Peyer's patch (tissue), 4 donors: ENCODE measurements at regions not wholly inside any gene's neighbourhood (a gene's known extent, or its start where the extent isn't known, plus 50 kb on each side); places are given as distances from the start of the nearest gene placed in this dataset.

Experiments used
- DNase-seq, 3 donors: peaks; one replicate each; pipeline ENCODE4 v3.0.0-alpha.2; 2017 to 2019
- H3K27ac ChIP-seq, 4 donors: fragments of 200-600 bp; sonication (generic); one replicate each; pipeline ENCODE4 v1.5.1; 2016 to 2019
- H3K27me3 ChIP-seq, 2 donors: fragments of 200-600 bp; sonication (generic); one replicate each; pipeline ENCODE4 v1.5.1; 2019
- H3K36me3 ChIP-seq, 3 donors: fragments of 200-600 bp; sonication (generic); one replicate each; pipeline ENCODE4 v1.5.1; 2016 to 2019
- H3K4me1 ChIP-seq, 4 donors: fragments of 200-600 bp; sonication (generic); one replicate each; pipeline ENCODE4 v1.5.1; 2016 to 2019
- H3K4me3 ChIP-seq, 4 donors: fragments of 200-600 bp; sonication (generic); 1 replicate in 3 of 4; 2 replicates in 1 of 4; pipeline ENCODE4 v1.5.1; 2016 to 2019; ENCODE audit warnings: mild to moderate bottlenecking in 1 of 4
- H3K9me3 ChIP-seq, 4 donors: fragments of 200-600 bp; sonication (generic); one replicate each; pipeline ENCODE4 v1.5.1; 2016 to 2019; ENCODE audit warnings: mild to moderate bottlenecking in 1 of 4
- POLR2A ChIP-seq, 2 donors: fragments of 450-650 bp; IDR thresholded peaks; one replicate each; pipeline ENCODE4 v1.5.1; 2017; ENCODE audit warnings: antibody characterized with exemption in 2 of 2, mild to moderate bottlenecking in 2 of 2, moderate library complexity in 2 of 2
- TF ChIP-seq, protein P1 (sequence below), 6 experiments: fragments of 450-650 bp in 4 of 6; fragments of 200-600 bp in 2 of 6; sonication (generic) in 1 of 6; IDR thresholded peaks; one replicate each; pipeline ENCODE4 v1.5.1; 2017 to 2019; ENCODE audit warnings: antibody characterized with exemption in 6 of 6, mild to moderate bottlenecking in 3 of 6, moderate library complexity in 1 of 6

DNA sequence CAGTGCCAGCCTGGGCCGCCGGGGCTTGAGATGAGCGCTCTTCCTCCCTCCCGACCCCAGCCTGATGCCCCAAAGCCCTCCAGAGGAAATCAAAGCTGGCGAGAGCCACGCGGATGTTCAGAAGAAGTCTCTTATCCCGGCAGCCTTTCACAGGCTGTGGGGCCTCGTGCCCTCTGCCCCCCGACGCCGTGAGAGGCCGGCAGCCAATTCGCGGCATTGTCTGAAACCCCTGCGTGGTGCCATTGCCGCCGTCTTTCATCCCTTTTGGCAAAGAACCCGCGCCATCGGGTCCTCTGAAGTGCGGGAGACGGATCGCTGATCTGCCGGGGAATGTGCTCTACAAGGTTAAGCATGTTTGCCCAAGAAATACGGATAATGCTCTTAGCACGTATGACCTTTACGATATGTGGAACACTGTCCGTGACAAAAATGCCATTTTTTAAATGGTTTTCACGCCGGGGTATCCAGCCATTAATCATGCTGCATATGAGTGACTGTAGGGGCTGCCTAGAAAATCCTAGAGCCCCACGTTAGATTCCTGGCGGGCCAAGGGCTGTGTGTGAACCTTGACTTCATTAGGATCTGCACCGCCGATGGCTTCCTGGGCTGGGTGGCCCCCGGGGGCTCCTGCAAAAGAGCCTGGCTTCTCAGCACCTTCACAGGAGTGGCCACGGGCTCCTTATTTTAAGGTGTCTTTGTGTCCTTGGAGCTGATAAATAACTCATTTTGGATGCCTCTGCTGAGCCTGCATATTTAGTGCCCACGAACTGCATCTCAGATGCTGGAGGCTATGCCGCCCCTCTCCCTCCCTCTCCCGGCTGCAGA is 165.1 kb upstream of the TNRC6C start:
- no peak for DNase-seq
- no peaks in the 10 kb centered on the region for H3K9me3 ChIP-seq
- H3K36me3 ChIP-seq: no peaks in the 10 kb centered on the region
- no peaks in the 10 kb centered on the region for H3K4me1 ChIP-seq
- no peaks in the 10 kb centered on the region for H3K27me3 ChIP-seq
- no peak overlapping the region for H3K27ac ChIP-seq
- TF ChIP-seq, protein P1, sequence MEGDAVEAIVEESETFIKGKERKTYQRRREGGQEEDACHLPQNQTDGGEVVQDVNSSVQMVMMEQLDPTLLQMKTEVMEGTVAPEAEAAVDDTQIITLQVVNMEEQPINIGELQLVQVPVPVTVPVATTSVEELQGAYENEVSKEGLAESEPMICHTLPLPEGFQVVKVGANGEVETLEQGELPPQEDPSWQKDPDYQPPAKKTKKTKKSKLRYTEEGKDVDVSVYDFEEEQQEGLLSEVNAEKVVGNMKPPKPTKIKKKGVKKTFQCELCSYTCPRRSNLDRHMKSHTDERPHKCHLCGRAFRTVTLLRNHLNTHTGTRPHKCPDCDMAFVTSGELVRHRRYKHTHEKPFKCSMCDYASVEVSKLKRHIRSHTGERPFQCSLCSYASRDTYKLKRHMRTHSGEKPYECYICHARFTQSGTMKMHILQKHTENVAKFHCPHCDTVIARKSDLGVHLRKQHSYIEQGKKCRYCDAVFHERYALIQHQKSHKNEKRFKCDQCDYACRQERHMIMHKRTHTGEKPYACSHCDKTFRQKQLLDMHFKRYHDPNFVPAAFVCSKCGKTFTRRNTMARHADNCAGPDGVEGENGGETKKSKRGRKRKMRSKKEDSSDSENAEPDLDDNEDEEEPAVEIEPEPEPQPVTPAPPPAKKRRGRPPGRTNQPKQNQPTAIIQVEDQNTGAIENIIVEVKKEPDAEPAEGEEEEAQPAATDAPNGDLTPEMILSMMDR (IDR thresholded peaks at IDR 0.05): no peak
- no peak for TF ChIP-seq POLR2A (IDR thresholded peaks at IDR 0.05)
- no peak overlapping the region for H3K4me3 ChIP-seq

DNA sequence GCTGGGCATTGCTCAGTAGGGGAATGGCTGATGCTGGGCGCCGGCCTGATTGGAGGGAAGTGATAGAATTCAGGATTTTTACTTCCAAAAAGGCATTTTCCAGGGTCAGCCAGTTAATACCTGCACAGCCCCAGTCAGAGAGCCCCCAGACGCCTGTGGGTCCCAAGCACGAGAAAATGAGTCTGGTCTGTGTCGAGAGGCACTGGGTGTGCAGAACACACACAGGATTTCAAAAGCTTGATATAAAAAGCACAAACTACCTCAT is 164.6 kb upstream of the TNRC6C start:
- H3K36me3 ChIP-seq: no peaks in the 10 kb centered on the region
- no peaks in the 10 kb centered on the region for H3K27me3 ChIP-seq
- DNase-seq: no peak
- H3K4me1 ChIP-seq: no peaks in the 10 kb centered on the region
- TF ChIP-seq POLR2A (IDR thresholded peaks at IDR 0.05): no peak
- TF ChIP-seq, protein P1 (IDR thresholded peaks at IDR 0.05): no peak
- H3K27ac ChIP-seq: no peak overlapping the region
- H3K4me3 ChIP-seq: no peak overlapping the region
- no peaks in the 10 kb centered on the region for H3K9me3 ChIP-seq

DNA sequence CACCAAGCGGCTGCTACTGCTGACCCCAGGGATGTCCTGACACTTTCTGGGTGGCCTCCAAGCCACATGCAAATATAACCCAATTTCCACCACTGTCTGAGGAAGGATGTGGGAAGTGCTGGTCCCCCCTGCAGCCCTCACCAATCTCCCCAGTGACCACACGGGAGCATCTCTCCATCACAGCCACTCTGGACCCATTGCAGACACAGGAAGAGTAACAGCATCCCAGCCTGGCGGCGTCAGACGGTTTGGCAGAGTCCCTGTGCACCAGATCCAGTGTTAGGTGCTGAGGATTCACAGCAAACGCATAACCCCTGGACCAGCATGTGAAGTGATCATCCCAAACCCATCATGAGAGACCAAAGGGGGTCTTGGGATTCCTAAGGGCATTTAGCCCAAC is 163.7 kb upstream of the TNRC6C start:
- Histone ChIP-seq H3K36me3 (no peaks in the 10 kb centered on the region), H3K4me3 (no peak overlapping the region), H3K27me3 (no peaks in the 10 kb centered on the region), H3K27ac (no peak overlapping the region), H3K9me3 (no peaks in the 10 kb centered on the region), H3K4me1 (no peaks in the 10 kb centered on the region)
- DNase-seq: peak in 1 of 3 donors; percentile 24
- TF ChIP-seq, protein P1 (IDR thresholded peaks at IDR 0.05): no peak
- TF ChIP-seq POLR2A (IDR thresholded peaks at IDR 0.05): no peak

DNA sequence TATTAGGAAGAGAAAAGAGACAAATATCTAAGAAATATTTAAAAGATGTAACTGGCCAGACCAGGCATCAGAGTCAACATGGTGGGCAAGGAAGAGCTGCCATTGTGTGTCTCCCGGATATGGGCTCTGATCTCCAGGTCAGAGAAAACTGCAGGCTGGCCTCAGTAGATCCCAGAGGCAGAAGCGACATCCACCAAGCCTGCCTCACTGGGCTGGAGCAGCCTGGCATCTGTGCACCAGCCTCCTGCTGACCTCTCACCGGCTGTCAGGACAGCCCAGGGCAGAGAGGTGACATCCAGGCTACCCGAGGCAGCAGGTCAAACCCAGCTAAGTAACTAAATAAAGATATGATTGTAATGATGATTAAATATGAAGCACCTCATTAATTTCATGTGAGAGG is 162.8 kb upstream of the TNRC6C start:
- Histone ChIP-seq H3K4me1 (no peaks in the 10 kb centered on the region), H3K4me3 (no peak overlapping the region), H3K27me3 (no peaks in the 10 kb centered on the region), H3K27ac (no peak overlapping the region), H3K9me3 (no peaks in the 10 kb centered on the region), H3K36me3 (no peaks in the 10 kb centered on the region)
- peak in 1 of 3 donors; percentile 18 for DNase-seq
- no peak for TF ChIP-seq POLR2A (IDR thresholded peaks at IDR 0.05)
- TF ChIP-seq, protein P1 (IDR thresholded peaks at IDR 0.05): no peak

DNA sequence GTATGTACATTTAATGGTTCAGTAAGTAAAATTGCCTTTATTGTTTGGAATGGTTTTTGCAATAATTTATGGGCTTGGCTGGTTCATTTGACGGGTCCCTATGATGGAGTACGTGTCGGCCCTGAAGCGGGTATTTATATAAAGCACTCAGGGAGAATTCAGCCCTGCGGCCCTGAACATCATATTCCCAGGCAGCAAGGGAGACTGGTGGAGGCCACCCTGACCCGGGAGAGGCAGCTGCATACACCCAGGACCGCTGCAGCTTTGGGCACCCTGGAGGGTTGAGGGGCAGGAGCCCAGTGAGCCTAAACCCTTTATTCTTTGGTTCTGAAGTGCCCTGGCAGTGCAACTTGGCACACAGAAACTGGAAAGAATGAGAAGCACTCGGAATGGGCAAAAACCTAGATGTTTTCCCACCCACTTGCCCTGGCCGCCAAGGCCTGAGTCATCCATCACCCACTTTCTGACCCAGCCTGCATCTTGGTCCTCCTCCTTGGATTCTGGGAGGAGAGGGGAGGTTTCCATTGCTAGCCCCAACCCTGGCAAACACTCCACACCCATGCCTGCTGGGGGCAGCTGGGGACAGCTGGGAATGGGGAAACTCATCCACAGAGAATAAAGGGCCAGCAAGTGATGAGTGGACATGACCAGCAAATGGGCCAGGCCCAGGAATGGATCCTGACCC is 162.2 kb upstream of the TNRC6C start:
- TF ChIP-seq, protein P1 (IDR thresholded peaks at IDR 0.05): no peak
- TF ChIP-seq POLR2A (IDR thresholded peaks at IDR 0.05): no peak
- Histone ChIP-seq H3K27ac (no peak overlapping the region), H3K4me1 (no peaks in the 10 kb centered on the region), H3K9me3 (no peaks in the 10 kb centered on the region), H3K27me3 (no peaks in the 10 kb centered on the region), H3K4me3 (no peak overlapping the region), H3K36me3 (no peaks in the 10 kb centered on the region)
- DNase-seq: peak in 1 of 3 donors; percentile 18
